ENCODE measurements at regions not wholly inside any gene's neighbourhood (a gene's known extent, or its start where the extent isn't known, plus 50 kb on each side); places are given as distances from the start of the nearest gene placed in this dataset.
"Not testable (repeated sequence)": the region's sequence is repeated elsewhere in the genome, so short reads cannot be mapped to it uniquely, and the experiment has no call there.

- DNase-seq: not testable (repeated sequence)
These were observed 446.6 kb upstream of the PDE3A start for GRCh38 chr12:19921716-19922115.

DNA sequence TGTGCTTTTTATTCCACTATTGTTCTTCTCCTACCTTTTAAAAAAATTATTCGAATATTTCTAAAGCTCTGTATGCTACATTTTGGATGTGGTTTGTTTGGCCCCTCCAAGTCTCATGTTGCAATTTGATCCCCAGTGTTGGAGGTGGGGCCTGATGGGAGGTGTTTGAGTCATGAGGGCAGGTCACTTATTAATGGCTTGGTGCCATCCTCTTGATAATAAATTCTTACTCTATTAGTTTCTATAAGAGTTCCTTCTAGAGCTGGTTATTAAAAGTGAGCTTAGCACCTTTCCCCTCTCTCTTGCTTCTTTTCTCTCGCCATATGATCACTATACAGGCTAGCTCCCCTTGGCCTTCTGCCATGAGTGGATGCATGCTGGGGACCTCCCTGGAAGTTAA lies 445.6 kb upstream of the PDE3A start:
- no peak for DNase-seq

DNA sequence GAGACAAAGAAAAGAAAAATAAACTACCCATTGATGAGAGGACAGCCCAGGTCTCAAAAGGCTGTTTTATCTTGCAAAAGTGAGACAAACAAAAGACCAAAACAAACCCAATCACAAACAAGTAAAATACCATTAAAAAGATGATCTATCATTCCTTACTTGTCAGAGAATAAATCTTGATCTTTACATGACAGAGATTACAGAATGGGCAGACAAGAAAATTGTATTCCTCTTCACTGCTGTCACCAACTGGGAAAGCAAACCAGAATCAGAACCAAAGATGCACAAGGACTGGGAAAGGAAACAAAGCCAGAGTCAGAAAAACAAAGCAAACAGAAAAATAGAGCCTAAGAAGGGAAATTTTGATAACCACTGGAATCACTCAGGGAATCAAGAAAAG lies 444.0 kb upstream of the PDE3A start:
- no peak for DNase-seq

DNA sequence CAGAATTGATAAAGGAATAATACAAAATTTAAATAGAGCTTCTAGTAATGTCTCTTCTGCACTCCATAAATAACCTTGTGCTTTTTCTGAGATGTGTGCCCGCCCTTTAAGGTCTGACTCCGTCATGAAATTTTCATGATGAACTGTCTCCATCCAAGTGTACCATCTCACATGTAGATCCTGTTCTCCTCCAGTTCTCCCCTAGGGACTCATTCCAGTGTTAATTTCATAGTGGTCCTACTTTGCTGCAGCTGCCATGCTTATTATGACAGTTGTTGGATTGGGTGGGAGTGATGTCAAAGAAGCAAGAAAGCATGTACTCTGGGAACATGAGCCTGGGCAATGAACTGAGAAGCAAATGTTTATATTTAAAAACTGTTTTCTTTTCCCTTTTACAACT lies 442.5 kb upstream of the PDE3A start:
- no peak for DNase-seq

DNA sequence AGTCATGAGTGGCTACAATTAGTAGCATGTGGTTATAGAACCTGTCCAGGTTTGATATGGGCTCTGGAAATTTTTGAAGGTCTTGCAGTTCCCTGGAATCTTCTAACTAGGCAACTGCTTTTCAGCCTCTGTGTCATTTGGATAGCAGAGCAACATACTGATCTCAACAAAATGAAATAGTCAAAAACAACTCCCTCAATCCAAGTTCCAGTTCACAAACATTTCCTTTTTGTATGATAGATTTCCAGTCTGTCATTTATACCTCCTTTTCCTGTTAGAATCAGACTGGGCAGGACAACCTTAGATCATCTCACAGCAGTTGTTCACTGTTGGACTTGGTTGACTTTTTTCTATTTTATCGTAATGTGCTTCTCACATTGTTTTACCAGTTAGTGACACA lies 442.1 kb upstream of the PDE3A start:
- no peak for DNase-seq

- no peak for DNase-seq
These were observed 440.7 kb upstream of the PDE3A start for GRCh38 chr12:19927661-19928060.

DNA sequence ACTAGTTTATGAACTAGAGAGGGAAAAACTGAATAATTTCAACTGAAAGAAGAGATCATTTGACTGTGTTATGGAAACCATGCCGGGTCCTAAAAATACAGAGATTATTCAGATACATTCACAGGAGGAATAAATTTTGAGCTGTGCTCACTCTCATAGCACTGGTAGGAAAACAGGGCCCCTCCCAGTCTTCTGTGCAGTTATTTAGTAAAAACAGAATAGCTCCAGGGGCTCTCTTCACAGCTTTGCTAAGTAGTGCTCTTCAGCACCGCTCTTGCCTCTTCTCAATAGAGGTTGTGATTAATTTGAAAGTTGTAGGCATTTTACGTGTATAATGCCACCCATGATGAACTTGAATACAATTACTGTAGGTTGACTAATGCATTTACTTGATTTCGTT lies 435.9 kb upstream of the PDE3A start:
- DNase-seq: no peak

DNA sequence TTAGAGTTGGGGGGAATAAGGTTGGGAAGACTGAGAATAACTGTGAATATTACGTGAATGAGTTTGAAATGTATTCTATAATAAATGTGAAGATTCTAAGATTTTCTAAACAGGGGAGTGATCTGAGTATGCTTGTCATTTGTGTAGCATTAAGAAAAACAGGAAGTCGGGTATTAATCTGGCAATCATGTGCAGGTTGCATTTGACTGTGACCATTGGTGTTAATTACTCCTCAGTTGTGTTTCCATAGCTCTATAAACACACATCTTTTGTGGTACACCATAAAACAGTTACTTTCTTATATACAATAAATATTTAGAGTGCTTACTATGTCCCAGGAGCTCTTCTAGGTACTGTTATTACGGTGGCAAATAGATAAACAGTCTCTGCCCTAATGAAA lies 434.4 kb upstream of the PDE3A start:
- no peak for DNase-seq

- DNase-seq: no peak
These were observed 431.2 kb upstream of the PDE3A start for GRCh38 chr12:19937161-19937560.

- no peak for DNase-seq
These were observed 430.3 kb upstream of the PDE3A start for GRCh38 chr12:19938031-19938430.

DNA sequence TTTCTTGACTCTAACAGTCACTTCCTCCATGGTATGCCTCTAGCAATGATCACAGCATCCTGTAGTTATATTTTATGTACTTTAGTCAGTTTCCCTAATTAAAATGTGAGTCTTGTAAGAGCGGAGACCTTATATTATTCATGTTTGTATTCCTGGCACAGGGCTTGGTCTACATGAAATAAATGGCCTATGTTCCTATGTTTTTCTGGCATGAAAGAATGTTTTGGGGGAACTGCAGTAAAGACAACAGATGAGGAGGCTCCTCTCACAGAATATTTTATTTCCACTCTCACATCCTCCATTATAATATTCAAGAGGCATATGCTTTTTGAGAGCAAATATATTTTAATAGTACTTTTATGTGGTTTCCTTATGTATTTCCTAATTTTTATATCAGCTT lies 429.8 kb upstream of the PDE3A start:
- no peak for DNase-seq

GRCh38 chr12:19940267-19940666 lies 428.1 kb upstream of the PDE3A start:
- DNase-seq: no peak

DNA sequence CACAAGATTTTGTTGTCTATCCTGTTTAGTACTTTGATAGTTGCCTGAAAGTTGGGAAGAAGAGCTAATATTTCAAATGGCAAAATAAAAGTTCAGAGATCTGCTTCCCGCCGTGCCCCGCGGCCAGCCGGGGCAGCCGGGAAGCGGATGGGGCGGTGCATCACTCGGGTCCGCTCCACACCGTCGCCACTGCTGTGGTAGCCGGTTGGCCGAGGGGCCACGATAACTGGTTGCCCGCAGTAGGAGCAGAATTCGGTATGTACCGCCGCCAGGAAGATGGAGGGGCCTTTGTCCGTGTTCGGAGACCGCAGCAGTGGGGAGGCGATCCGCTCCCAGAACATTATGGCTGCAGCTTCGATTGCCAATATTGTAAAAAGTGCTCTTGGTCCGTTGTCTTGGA lies 427.2 kb upstream of the PDE3A start:
- no peak for DNase-seq

- no peak for DNase-seq
These were observed 422.5 kb upstream of the PDE3A start for GRCh38 chr12:19945559-19946435.

DNA sequence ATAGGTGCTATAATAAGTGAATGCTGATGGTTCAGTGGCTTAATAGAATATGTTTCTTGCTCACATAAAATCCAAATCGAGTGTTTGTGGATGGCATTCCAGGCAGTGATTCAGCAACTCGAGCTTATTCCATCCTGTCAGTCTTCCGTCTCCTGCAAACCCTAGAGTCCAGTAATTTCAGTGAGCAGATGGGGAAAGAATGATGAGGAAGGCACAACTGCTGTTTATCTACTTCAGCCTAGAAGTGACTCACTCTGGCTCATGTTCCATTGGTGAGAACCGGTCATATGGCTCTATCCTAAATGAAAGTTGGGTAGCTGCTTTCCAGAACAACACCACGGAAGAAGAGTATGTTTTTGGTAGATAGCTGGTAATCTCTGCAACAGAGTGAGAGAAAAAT lies 421.8 kb upstream of the PDE3A start:
- no peak for DNase-seq

GRCh38 chr12:19947344-19947743 lies 421.0 kb upstream of the PDE3A start:
- DNase-seq: no peak

- no peak for DNase-seq
These were observed 416.7 kb upstream of the PDE3A start for GRCh38 chr12:19951664-19952063.

DNA sequence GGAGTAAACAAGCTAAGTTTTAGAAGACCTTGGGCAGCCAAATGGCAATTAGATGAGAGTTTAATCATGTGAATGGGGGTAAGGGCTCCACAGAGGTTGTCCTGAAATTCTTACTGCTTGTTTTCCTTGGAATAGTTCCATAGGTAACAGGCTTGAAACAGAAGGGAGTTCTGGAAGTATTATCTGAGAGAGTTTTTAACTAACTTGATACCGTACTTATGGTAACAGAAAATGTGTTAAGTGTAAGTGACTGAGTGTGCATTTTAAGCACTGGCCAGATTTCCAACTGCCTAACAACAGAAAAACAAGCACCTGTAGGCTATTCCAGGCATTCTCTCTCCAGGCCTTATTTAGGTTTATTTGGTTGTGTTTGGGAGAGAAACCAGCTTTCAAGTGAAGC lies 414.6 kb upstream of the PDE3A start:
- DNase-seq: no peak

DNA sequence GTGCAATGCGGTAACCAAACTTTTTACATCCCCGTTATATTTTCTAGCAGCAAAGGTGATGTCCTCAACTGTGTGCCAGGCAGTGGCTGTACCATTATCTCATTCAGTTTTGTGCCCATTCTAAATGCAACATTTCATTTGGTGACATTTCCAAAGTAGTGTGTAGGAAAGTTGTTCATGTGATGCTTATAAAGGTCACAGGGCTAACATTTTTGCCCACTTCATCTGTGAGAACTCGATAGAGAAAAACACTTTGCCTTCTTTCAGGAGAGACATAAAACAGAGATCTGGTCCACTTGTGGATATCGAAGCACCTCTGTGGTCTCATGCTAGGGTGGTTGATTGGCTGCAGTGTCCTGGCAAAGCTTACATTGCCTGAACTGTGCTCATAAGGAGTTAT lies 414.2 kb upstream of the PDE3A start:
- no peak for DNase-seq

DNA sequence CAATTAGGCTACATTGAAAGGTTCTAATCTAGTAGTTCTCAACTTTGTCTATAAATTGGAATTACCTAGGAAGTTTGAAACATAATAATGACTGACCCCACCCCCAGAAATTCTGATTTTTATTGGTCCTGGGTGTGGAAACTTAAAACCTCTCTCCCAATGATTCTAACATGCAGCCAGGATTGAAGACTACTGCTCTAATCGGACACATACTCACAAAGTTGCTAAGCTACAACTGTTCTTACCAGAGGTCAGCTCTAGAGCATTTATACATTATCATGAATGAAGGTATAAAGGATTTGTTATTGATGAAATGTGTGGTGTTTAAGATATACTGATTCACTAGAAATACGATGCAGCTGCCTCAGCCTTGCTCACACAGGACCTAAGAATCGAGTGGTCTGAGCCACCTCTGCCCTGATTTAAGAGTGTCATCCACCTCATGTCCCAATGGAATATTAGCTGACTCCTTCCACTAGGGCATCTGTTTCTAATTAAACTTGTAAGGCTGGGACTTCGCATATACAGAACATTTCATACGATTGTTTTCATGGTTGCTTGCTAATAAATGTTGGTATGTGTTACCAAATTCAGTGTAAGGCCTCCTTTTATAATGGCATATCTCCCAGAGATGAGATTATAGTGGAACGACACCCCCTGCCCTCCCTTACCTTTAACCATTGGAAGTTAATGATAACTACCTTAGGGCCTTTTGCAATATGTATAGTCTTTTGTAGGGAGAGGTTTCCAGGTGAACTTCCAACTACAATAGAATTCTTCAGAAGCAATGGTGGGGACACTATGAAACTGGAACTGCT lies 410.8 kb upstream of the PDE3A start:
- no peak for DNase-seq

DNA sequence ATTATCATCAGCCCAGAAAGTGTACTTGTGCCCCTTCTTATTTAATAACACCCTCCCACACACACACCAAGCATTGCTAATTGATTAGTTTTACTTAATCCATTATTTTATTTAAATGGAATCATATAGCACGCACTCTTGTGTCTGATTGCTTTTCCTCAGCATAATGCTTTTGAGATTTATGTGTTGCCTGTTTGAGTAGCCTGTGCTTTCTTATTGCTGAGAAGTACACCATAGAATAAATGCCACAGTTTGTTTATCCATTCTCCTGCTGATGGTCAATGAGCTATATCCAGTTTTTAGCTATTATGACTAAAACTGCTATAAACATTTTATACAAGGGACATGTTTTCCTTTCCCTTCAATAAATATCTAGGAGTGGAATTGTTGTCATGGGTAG lies 409.9 kb upstream of the PDE3A start:
- DNase-seq: no peak

DNA sequence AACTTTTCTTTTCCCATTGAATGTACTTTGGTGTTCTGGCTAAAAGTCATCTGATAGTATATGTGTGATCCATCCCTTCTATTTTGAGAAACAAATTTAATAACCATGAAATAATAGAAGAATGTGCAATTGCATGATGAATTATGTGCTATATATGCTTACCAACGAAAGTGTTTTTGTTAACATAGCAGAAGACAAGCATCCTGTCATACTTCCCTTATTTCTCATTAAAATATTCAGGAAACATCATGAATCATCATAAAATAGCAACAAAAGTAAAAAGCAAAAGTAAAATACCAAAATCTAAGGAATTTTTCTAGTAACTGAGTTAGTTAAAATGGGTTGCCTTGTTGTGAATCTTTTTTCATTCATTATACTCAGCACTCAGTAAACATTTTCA lies 409.0 kb upstream of the PDE3A start:
- DNase-seq: no peak

GRCh38 chr12:19960527-19960926 lies 407.8 kb upstream of the PDE3A start:
- no peak for DNase-seq

- DNase-seq: no peak
These were observed 406.1 kb upstream of the PDE3A start for GRCh38 chr12:19962192-19962591.
